ENCODE measurements at regions not wholly inside any gene's neighbourhood (a gene's known extent, or its start where the extent isn't known, plus 50 kb on each side); places are given as distances from the start of the nearest gene placed in this dataset.

DNA sequence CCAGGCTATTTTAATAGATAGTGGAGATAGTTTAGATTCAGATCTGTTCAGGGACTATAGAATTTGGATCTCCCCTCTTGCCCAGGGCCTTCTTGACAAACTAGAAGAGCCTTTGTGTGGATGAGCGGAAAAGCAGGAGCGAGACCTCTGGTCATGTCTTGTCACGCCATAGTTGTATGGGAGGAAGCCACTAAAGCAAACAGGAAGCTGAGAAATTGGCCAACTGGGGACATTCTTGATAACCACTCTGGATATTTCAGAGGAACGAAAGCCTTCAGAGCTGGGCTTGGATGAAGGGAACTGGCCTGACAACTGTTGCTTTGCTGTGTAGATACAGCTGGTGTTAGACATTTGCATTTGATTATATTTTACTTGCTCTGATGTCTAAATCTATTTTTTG is 54.1 kb upstream of the EXOC2 start:
- ATAC-seq (no peak), FAIRE-seq (no peak), DNase-seq (ENCODE audit: low read depth, low spot score) (no peak)
- no TSS peak for BruUV-seq (replicated peaks)
- intact Hi-C loops (cut with micrococcal nuclease; ENCODE audit: unreplicated experiment) (no loop called here), in situ Hi-C loops (cut with MboI) (no loop called here)
- Histone ChIP-seq H3K36me3 (ENCODE audit: control insufficient read depth in 2 of 2, insufficient read depth in 2 of 2, low read length in 1 of 2) (no peaks in the 10 kb centered on the region), H4K20me1 (ENCODE audit: control insufficient read depth, insufficient read depth) (no peaks in the 10 kb centered on the region), H3K79me2 (ENCODE audit: control insufficient read depth, insufficient read depth, low read length) (no peaks in the 10 kb centered on the region), H3K9ac (ENCODE audit: control insufficient read depth, insufficient read depth, low read length) (no peak overlapping the region), H3K4me2 (ENCODE audit: control insufficient read depth, insufficient read depth) (no peak overlapping the region), H3K27ac (ENCODE audit: control insufficient read depth, insufficient read depth) (no peak overlapping the region), H3K9me3 (replicated peaks; ENCODE audit: control insufficient read depth, insufficient read depth, low read length) (no peaks in the 10 kb centered on the region; the same call in 2 of the 3 replicates), H2AFZ (ENCODE audit: control insufficient read depth, low read depth, low read length) (no peak overlapping the region), H3K4me1 (ENCODE audit: control insufficient read depth, insufficient read depth, low read length) (no peaks in the 10 kb centered on the region), H3K4me3 (no peak overlapping the region), H3K27me3 (replicated peaks in 1 of 2; ENCODE audit: control insufficient read depth in 2 of 2, insufficient read depth in 2 of 2, low read length in 1 of 2) (no peaks in the 10 kb centered on the region)
- WGBS (ENCODE audit: insufficient coverage, insufficient replicate concordance, low lambda C conversion rate, missing lambda C conversion rate): 88% methylated on average over 4 of the region's 4 CpGs
- ChIA-PET POLR2A (no interaction called here), RAD21 (ENCODE audit: unreplicated experiment) (no interaction called here), CTCF (interaction anchor here (1.3 kb wide), 1 partner anchor 154 kb away, joined by 3 read pairs; no protein-coding TSS in a partner anchor), SMC1A (ENCODE audit: uncharacterized antibody, unreplicated experiment) (no interaction called here)
- TF ChIP-seq RBBP5 (conservative IDR thresholded peaks at IDR 0.05): no peak
- TF ChIP-seq FOXM1 (IDR thresholded peaks at IDR 0.05; ENCODE audit: low read depth, low read length): no peak
- TF ChIP-seq MYB (IDR thresholded peaks at IDR 0.05; ENCODE audit: borderline replicate concordance, low read depth, low read length): no peak
- TF ChIP-seq, protein P1, sequence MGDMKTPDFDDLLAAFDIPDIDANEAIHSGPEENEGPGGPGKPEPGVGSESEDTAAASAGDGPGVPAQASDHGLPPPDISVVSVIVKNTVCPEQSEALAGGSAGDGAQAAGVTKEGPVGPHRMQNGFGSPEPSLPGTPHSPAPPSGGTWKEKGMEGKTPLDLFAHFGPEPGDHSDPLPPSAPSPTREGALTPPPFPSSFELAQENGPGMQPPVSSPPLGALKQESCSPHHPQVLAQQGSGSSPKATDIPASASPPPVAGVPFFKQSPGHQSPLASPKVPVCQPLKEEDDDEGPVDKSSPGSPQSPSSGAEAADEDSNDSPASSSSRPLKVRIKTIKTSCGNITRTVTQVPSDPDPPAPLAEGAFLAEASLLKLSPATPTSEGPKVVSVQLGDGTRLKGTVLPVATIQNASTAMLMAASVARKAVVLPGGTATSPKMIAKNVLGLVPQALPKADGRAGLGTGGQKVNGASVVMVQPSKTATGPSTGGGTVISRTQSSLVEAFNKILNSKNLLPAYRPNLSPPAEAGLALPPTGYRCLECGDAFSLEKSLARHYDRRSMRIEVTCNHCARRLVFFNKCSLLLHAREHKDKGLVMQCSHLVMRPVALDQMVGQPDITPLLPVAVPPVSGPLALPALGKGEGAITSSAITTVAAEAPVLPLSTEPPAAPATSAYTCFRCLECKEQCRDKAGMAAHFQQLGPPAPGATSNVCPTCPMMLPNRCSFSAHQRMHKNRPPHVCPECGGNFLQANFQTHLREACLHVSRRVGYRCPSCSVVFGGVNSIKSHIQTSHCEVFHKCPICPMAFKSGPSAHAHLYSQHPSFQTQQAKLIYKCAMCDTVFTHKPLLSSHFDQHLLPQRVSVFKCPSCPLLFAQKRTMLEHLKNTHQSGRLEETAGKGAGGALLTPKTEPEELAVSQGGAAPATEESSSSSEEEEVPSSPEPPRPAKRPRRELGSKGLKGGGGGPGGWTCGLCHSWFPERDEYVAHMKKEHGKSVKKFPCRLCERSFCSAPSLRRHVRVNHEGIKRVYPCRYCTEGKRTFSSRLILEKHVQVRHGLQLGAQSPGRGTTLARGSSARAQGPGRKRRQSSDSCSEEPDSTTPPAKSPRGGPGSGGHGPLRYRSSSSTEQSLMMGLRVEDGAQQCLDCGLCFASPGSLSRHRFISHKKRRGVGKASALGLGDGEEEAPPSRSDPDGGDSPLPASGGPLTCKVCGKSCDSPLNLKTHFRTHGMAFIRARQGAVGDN (IDR thresholded peaks at IDR 0.05): no peak
- TF ChIP-seq SP1 (IDR thresholded peaks at IDR 0.05; ENCODE audit: low read depth, low read length): no peak
- no peak for TF ChIP-seq CHD2 (IDR thresholded peaks at IDR 0.05; ENCODE audit: borderline replicate concordance, low read depth, low read length)
- TF ChIP-seq, protein P2, sequence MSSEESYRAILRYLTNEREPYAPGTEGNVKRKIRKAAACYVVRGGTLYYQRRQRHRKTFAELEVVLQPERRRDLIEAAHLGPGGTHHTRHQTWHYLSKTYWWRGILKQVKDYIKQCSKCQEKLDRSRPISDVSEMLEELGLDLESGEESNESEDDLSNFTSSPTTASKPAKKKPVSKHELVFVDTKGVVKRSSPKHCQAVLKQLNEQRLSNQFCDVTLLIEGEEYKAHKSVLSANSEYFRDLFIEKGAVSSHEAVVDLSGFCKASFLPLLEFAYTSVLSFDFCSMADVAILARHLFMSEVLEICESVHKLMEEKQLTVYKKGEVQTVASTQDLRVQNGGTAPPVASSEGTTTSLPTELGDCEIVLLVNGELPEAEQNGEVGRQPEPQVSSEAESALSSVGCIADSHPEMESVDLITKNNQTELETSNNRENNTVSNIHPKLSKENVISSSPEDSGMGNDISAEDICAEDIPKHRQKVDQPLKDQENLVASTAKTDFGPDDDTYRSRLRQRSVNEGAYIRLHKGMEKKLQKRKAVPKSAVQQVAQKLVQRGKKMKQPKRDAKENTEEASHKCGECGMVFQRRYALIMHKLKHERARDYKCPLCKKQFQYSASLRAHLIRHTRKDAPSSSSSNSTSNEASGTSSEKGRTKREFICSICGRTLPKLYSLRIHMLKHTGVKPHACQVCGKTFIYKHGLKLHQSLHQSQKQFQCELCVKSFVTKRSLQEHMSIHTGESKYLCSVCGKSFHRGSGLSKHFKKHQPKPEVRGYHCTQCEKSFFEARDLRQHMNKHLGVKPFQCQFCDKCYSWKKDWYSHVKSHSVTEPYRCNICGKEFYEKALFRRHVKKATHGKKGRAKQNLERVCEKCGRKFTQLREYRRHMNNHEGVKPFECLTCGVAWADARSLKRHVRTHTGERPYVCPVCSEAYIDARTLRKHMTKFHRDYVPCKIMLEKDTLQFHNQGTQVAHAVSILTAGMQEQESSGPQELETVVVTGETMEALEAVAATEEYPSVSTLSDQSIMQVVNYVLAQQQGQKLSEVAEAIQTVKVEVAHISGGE (CRISPR knock-in tag; IDR thresholded peaks at IDR 0.05): no peak
- TF ChIP-seq POLR2AphosphoS2 (IDR thresholded peaks at IDR 0.05; ENCODE audit: low read depth, low read length): no peak
- TF ChIP-seq HDAC6 (IDR thresholded peaks at IDR 0.05; ENCODE audit: unreplicated experiment): no peak
- no peak for TF ChIP-seq ZNF217 (IDR thresholded peaks at IDR 0.05)
- no peak for TF ChIP-seq MEF2B (IDR thresholded peaks at IDR 0.05; ENCODE audit: partially characterized antibody, poor library complexity, severe bottlenecking)
- no peak for TF ChIP-seq ZBTB33 (IDR thresholded peaks at IDR 0.05)

All from GM12878 (cell line).